ENCODE measurements at regions not wholly inside any gene's neighbourhood (a gene's known extent, or its start where the extent isn't known, plus 50 kb on each side); places are given as distances from the start of the nearest gene placed in this dataset.
A peak's percentile ranks its signal among the peaks of the same experiment; 100 is the strongest.

DNA sequence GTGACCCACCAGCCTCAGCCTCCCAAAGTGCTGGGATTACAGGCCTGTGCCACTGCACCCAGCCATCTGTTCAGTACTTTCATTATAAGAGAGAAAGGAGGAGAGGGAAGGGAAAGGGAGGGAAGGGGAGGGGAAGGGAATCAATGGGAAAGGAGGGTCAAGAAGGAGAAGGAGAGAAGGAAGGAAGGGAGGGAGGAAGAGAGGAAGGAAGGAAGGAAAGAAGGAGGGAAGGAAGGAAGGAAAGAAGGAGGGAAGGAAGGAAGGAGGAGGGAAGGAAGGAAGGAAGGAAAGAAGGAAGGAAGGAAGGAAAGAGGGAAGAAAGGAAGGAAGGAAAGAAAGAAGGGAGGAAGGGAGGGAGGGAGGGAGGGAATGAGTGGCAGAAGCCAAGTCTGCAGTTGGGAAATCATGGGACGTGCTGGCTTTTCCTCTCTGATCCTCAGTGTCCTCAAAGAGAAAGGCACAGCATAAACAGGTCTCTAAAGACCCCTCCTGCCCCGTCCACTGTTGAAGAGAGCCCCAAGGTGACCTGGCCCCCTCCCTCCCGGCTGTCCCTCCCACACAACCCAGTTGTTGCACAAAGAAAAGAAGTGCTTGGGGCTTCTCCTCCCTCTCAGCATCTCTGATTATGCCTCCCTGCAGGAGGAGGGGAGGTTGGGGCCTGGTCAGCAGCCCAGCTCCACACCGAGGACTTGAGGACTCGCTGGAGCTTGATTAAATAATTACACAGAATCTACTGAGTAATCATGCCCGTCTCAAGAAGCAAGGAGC is 69.1 kb upstream of the TOP1 start:
- no peak overlapping the region for H3K4ac ChIP-seq (ENCODE audit: low read length)
- H2BK120ac ChIP-seq (ENCODE audit: low read depth, low read length) = no peak overlapping the region
- no peak overlapping the region for H2AK5ac ChIP-seq (ENCODE audit: low read depth, low read length)
- no peak overlapping the region for H4K8ac ChIP-seq (ENCODE audit: low read depth, low read length)
- H3K27ac ChIP-seq (replicated peaks; ENCODE audit: low read length) = no peak overlapping the region
- H3K18ac ChIP-seq (ENCODE audit: low read length) = peak overlapping the region; percentile 19
- no peak for DNase-seq (ENCODE audit: low spot score)
- no peak overlapping the region for H2BK15ac ChIP-seq (ENCODE audit: low read length)
- H3K9ac ChIP-seq (ENCODE audit: low read depth, low read length, poor library complexity) = no peak overlapping the region
- no peak overlapping the region for H4K91ac ChIP-seq (ENCODE audit: low read depth, low read length, poor library complexity)
- peak overlapping the region; percentile 45 for H2AFZ ChIP-seq (ENCODE audit: low read length)
- H3K23ac ChIP-seq (ENCODE audit: low read depth, low read length, poor library complexity) = no peak overlapping the region
- H3K36me3 ChIP-seq (replicated peaks in 1 of 2; ENCODE audit: control insufficient read depth in 2 of 2, insufficient read depth in 2 of 2, low read length in 2 of 2) = no peaks in the 10 kb centered on the region
- peaks cover 0 to 3% (median 0%) of the 10 kb centered on the region in 3 experiments for H3K27me3 ChIP-seq (ENCODE audit: control insufficient read depth in 3 of 3, insufficient read depth in 3 of 3, low read depth in 1 of 3, low read length in 3 of 3)
- no peak overlapping the region for H3K4me3 ChIP-seq (ENCODE audit: low read length in 2 of 2)
- H3K79me1 ChIP-seq (ENCODE audit: low read depth, low read length) = no peaks in the 10 kb centered on the region
- H3K14ac ChIP-seq (ENCODE audit: low read length) = no peak overlapping the region
- H2BK12ac ChIP-seq (ENCODE audit: low read length) = no peak overlapping the region
- H3K4me1 ChIP-seq (ENCODE audit: control insufficient read depth in 2 of 2, insufficient read depth in 1 of 2, low read depth in 1 of 2, low read length in 2 of 2) = peaks cover 0 to 13% of the 10 kb centered on the region in 2 donors
- no peak overlapping the region for H2BK5ac ChIP-seq (ENCODE audit: low read length)
- no peak overlapping the region for H3K4me2 ChIP-seq (ENCODE audit: insufficient read depth, low read length, poor library complexity, severe bottlenecking)
- WGBS, 2 donors (ENCODE audit: extremely low coverage in 2 of 2, insufficient read length in 2 of 2, insufficient replicate concordance in 1 of 2) = no CpG with 5 or more reads among the region's 6 CpGs
- no peaks in the 10 kb centered on the region for H3K9me3 ChIP-seq (replicated peaks in 1 of 2; ENCODE audit: control insufficient read depth in 2 of 2, insufficient read depth in 1 of 2, low read depth in 1 of 2, low read length in 2 of 2)

GRCh38 chr20:40960101-40960500 is 68.5 kb upstream of the TOP1 start:
- H2AFZ ChIP-seq (ENCODE audit: low read length) = peak overlapping the region; percentile 45

GRCh38 chr20:40960521-40960956 is 68.1 kb upstream of the TOP1 start:
- Histone ChIP-seq H3K27ac (replicated peaks; ENCODE audit: low read length) (no peak overlapping the region), H2BK120ac (ENCODE audit: low read depth, low read length) (peak overlapping the region; percentile 9), H2AFZ (ENCODE audit: low read length) (peak overlapping the region; percentile 45), H3K9ac (ENCODE audit: low read depth, low read length, poor library complexity) (no peak overlapping the region), H2AK5ac (ENCODE audit: low read depth, low read length) (peak overlapping the region; percentile 68), H3K4me1 (ENCODE audit: control insufficient read depth in 2 of 2, insufficient read depth in 1 of 2, low read depth in 1 of 2, low read length in 2 of 2) (peaks cover 0 to 13% of the 10 kb centered on the region in 2 donors), H3K4me3 (ENCODE audit: low read length in 2 of 2) (no peak overlapping the region), H3K4ac (ENCODE audit: low read length) (no peak overlapping the region), H3K18ac (ENCODE audit: low read length) (peak overlapping the region; percentile 52), H3K4me2 (ENCODE audit: insufficient read depth, low read length, poor library complexity, severe bottlenecking) (no peak overlapping the region), H2BK5ac (ENCODE audit: low read length) (peak overlapping the region; percentile 31), H3K23ac (ENCODE audit: low read depth, low read length, poor library complexity) (no peak overlapping the region), H3K14ac (ENCODE audit: low read length) (no peak overlapping the region), H2BK12ac (ENCODE audit: low read length) (no peak overlapping the region), H3K79me1 (ENCODE audit: low read depth, low read length) (no peaks in the 10 kb centered on the region), H4K8ac (ENCODE audit: low read depth, low read length) (peak overlapping the region; percentile 72), H3K27me3 (ENCODE audit: control insufficient read depth in 3 of 3, insufficient read depth in 3 of 3, low read depth in 1 of 3, low read length in 3 of 3) (peaks cover 0 to 3% (median 0%) of the 10 kb centered on the region in 3 experiments), H3K36me3 (replicated peaks in 1 of 2; ENCODE audit: control insufficient read depth in 2 of 2, insufficient read depth in 2 of 2, low read length in 2 of 2) (no peaks in the 10 kb centered on the region), H3K9me3 (replicated peaks in 1 of 2; ENCODE audit: control insufficient read depth in 2 of 2, insufficient read depth in 1 of 2, low read depth in 1 of 2, low read length in 2 of 2) (no peaks in the 10 kb centered on the region), H2BK15ac (ENCODE audit: low read length) (no peak overlapping the region), H4K91ac (ENCODE audit: low read depth, low read length, poor library complexity) (no peak overlapping the region)
- no peak for DNase-seq (ENCODE audit: low spot score)
- WGBS, 2 donors (ENCODE audit: extremely low coverage in 2 of 2, insufficient read length in 2 of 2, insufficient replicate concordance in 1 of 2) = no CpG with 5 or more reads among the region's 10 CpGs

More at GRCh38 chr20:40960101-40960500, 68.5 kb upstream of the TOP1 start:
- peaks cover 0 to 13% of the 10 kb centered on the region in 2 donors for H3K4me1 ChIP-seq (ENCODE audit: control insufficient read depth in 2 of 2, insufficient read depth in 1 of 2, low read depth in 1 of 2, low read length in 2 of 2)
- H2BK15ac ChIP-seq (ENCODE audit: low read length) = no peak overlapping the region
- no peak overlapping the region for H3K9ac ChIP-seq (ENCODE audit: low read depth, low read length, poor library complexity)
- peaks cover 0 to 3% (median 0%) of the 10 kb centered on the region in 3 experiments for H3K27me3 ChIP-seq (ENCODE audit: control insufficient read depth in 3 of 3, insufficient read depth in 3 of 3, low read depth in 1 of 3, low read length in 3 of 3)
- H3K4me3 ChIP-seq (ENCODE audit: low read length in 2 of 2) = no peak overlapping the region
- H3K27ac ChIP-seq (replicated peaks; ENCODE audit: low read length) = no peak overlapping the region
- no peaks in the 10 kb centered on the region for H3K9me3 ChIP-seq (replicated peaks in 1 of 2; ENCODE audit: control insufficient read depth in 2 of 2, insufficient read depth in 1 of 2, low read depth in 1 of 2, low read length in 2 of 2)
- peak overlapping the region; percentile 31 for H2BK5ac ChIP-seq (ENCODE audit: low read length)
- H3K4me2 ChIP-seq (ENCODE audit: insufficient read depth, low read length, poor library complexity, severe bottlenecking) = no peak overlapping the region
- H3K36me3 ChIP-seq (replicated peaks in 1 of 2; ENCODE audit: control insufficient read depth in 2 of 2, insufficient read depth in 2 of 2, low read length in 2 of 2) = no peaks in the 10 kb centered on the region
- no peak overlapping the region for H3K18ac ChIP-seq (ENCODE audit: low read length)
- DNase-seq (ENCODE audit: low spot score) = no peak
- no peak overlapping the region for H4K8ac ChIP-seq (ENCODE audit: low read depth, low read length)
- H3K14ac ChIP-seq (ENCODE audit: low read length) = no peak overlapping the region
- H3K23ac ChIP-seq (ENCODE audit: low read depth, low read length, poor library complexity) = no peak overlapping the region
- H2AK5ac ChIP-seq (ENCODE audit: low read depth, low read length) = peak overlapping the region; percentile 68
- H3K4ac ChIP-seq (ENCODE audit: low read length) = no peak overlapping the region
- no peak overlapping the region for H2BK12ac ChIP-seq (ENCODE audit: low read length)
- no peaks in the 10 kb centered on the region for H3K79me1 ChIP-seq (ENCODE audit: low read depth, low read length)
- H4K91ac ChIP-seq (ENCODE audit: low read depth, low read length, poor library complexity) = no peak overlapping the region
- no CpG with 5 or more reads among the region's 4 CpGs for WGBS, 2 donors (ENCODE audit: extremely low coverage in 2 of 2, insufficient read length in 2 of 2, insufficient replicate concordance in 1 of 2)
- H2BK120ac ChIP-seq (ENCODE audit: low read depth, low read length) = no peak overlapping the region

DNA sequence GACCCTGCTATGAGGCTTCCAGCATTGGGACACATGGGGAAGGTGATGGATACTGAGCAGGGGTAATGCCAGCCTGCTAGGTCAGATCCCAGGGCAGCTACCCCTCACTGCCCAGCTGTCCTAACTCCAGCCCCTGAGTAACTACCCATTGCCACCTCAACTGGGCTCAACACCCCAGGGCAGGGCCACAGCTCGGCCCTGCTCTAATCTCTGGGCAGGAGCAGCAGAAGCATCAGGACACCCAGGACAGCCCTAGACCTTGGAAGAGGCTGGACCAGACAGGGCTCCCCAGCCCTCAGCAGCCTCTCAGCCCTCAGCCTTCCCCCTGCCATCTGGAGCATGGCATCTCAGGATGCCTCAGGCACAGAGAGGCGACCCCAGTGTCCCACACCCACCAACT is 67.4 kb upstream of the TOP1 start:
- Histone ChIP-seq H3K36me3 (replicated peaks in 1 of 2; ENCODE audit: control insufficient read depth in 2 of 2, insufficient read depth in 2 of 2, low read length in 2 of 2) (no peaks in the 10 kb centered on the region), H2BK12ac (ENCODE audit: low read length) (peak overlapping the region; percentile 27), H2AK5ac (ENCODE audit: low read depth, low read length) (peak overlapping the region; percentile 86), H3K4me1 (ENCODE audit: control insufficient read depth in 2 of 2, insufficient read depth in 1 of 2, low read depth in 1 of 2, low read length in 2 of 2) (peaks cover 0 to 13% of the 10 kb centered on the region in 2 donors), H3K4ac (ENCODE audit: low read length) (no peak overlapping the region), H3K27me3 (ENCODE audit: control insufficient read depth in 3 of 3, insufficient read depth in 3 of 3, low read depth in 1 of 3, low read length in 3 of 3) (peaks cover 0 to 3% (median 0%) of the 10 kb centered on the region in 3 experiments), H3K9me3 (replicated peaks in 1 of 2; ENCODE audit: control insufficient read depth in 2 of 2, insufficient read depth in 1 of 2, low read depth in 1 of 2, low read length in 2 of 2) (no peaks in the 10 kb centered on the region), H2BK120ac (ENCODE audit: low read depth, low read length) (peak overlapping the region; percentile 9), H3K9ac (ENCODE audit: low read depth, low read length, poor library complexity) (no peak overlapping the region), H4K8ac (ENCODE audit: low read depth, low read length) (no peak overlapping the region), H3K23ac (ENCODE audit: low read depth, low read length, poor library complexity) (no peak overlapping the region), H4K91ac (ENCODE audit: low read depth, low read length, poor library complexity) (no peak overlapping the region), H3K79me1 (ENCODE audit: low read depth, low read length) (no peaks in the 10 kb centered on the region), H3K4me2 (ENCODE audit: insufficient read depth, low read length, poor library complexity, severe bottlenecking) (no peak overlapping the region), H2BK5ac (ENCODE audit: low read length) (no peak overlapping the region), H3K27ac (replicated peaks; ENCODE audit: low read length) (no peak overlapping the region), H3K4me3 (ENCODE audit: low read length in 2 of 2) (no peak overlapping the region), H3K18ac (ENCODE audit: low read length) (peak overlapping the region; percentile 39), H3K14ac (ENCODE audit: low read length) (no peak overlapping the region), H2AFZ (ENCODE audit: low read length) (no peak overlapping the region), H2BK15ac (ENCODE audit: low read length) (peak overlapping the region; percentile 93)
- no CpG with 5 or more reads among the region's 2 CpGs for WGBS, 2 donors (ENCODE audit: extremely low coverage in 2 of 2, insufficient read length in 2 of 2, insufficient replicate concordance in 1 of 2)
- DNase-seq (ENCODE audit: low spot score) = no peak

Data from neuronal stem cell (in vitro differentiated cells).